ENCODE measurements at regions not wholly inside any gene's neighbourhood (a gene's known extent, or its start where the extent isn't known, plus 50 kb on each side); places are given as distances from the start of the nearest gene placed in this dataset.
"Not testable (repeated sequence)": the region's sequence is repeated elsewhere in the genome, so short reads cannot be mapped to it uniquely, and the experiment has no call there.

DNA sequence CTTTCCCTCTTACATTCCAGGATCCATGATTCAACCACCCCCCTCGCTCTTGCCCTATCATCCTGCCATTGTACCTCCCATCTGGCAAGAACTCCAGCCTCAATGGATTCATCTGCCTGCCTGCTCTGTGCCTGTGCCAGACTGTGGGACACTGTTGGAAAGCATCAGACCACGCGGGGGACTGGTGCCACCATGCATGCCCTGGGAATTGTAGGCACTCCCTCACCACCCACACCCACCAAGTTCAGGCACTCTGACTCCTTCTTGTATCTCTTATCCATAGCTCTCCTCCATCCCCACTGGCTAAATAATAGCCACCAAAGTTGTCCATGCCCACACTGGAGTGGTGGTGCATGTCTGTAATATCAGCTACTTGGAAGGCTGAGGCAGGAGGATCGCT, 143.8 kb downstream of the TPRA1 start:
- H3K9me3 ChIP-seq (ENCODE audit: control insufficient read depth, insufficient read depth, low read depth, low read length), result no peaks in the 10 kb centered on the region
- H3K36me3 ChIP-seq (ENCODE audit: control insufficient read depth, insufficient read depth, low read length), result no peaks in the 10 kb centered on the region

DNA sequence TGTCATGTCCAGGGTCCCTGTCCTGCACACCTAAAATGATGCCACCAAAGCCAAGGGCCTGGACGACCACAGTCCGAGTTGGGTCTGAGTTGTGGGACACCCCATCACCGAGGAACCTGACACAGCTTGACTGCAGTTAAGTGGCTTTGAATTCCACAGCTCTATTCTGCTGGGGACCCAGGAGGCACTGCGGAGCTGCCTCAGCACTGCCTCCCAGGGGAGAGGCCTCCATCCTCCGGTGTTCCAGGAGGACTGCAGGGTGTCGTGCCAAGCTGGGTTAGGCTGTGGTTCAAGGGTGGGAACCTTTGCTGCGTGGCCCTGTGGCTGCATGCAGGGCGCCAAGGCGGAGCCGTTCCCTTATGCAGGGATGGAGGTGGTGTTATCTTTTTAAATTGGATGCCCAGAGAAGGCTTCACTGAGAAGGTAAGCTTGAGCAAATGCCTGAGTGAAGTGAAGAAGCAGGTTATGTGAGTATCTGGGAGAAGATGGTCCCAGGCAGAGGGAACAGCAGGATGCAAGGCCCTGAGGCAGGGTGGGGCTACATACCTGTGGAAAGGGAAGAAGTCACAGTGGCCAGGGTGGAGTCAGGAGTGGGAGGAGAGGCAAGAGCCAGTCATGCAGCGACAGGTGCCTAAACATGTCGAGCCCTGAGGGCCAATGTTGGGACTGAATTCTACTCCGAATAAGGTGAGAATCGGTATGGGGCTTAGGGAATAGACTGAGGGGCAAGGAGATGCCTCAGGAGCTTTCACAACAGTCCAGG, 144.8 kb downstream of the TPRA1 start:
- no peak overlapping the region for H3K27ac ChIP-seq (ENCODE audit: low read depth, low read length)
- no peak overlapping the region for H3K4me3 ChIP-seq (ENCODE audit: low read depth, low read length)
- no peak overlapping the region for H3K9ac ChIP-seq (ENCODE audit: low read length)
- no peaks in the 10 kb centered on the region; the same call in 1 of the 2 replicates for H3K27me3 ChIP-seq (ENCODE audit: control insufficient read depth, insufficient read depth, low read length)
- no peaks in the 10 kb centered on the region for H3K9me3 ChIP-seq (ENCODE audit: control insufficient read depth, insufficient read depth, low read depth, low read length)
- H3K36me3 ChIP-seq (ENCODE audit: control insufficient read depth, insufficient read depth, low read length), result no peaks in the 10 kb centered on the region
- no peaks in the 10 kb centered on the region for H3K4me1 ChIP-seq (ENCODE audit: control insufficient read depth, insufficient read depth, low read length)

More for the DNA sequence above, 143.8 kb downstream of the TPRA1 start:
- no peak overlapping the region for H3K9ac ChIP-seq (ENCODE audit: low read length)
- H3K4me1 ChIP-seq (ENCODE audit: control insufficient read depth, insufficient read depth, low read length), result no peaks in the 10 kb centered on the region
- H3K4me3 ChIP-seq (ENCODE audit: low read depth, low read length), result no peak overlapping the region
- H3K27ac ChIP-seq (ENCODE audit: low read depth, low read length), result no peak overlapping the region
- H3K27me3 ChIP-seq (ENCODE audit: control insufficient read depth, insufficient read depth, low read length), result no peaks in the 10 kb centered on the region; the same call in 1 of the 2 replicates

DNA sequence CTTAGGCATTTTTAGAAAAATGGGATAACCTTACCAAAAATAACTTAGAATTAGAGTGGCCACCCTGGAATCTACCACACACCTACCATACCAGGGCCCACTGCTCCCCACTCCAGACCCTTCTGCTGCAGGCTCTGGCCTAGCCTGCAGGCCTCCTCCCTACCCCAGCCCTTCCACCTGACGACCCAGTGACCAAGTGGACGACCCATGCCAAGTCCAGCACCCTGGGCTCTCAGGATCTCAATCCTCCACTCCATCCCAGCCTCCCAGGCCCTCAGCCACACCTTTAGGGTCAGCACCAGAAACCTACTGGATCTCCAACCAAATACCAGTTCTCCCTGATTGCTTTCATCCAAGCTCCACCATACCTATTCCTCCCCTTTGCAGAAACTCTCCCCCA, 145.8 kb downstream of the TPRA1 start:
- Histone ChIP-seq H3K27ac (ENCODE audit: low read depth, low read length) (no peak overlapping the region), H3K9ac (ENCODE audit: low read length) (no peak overlapping the region), H3K9me3 (ENCODE audit: control insufficient read depth, insufficient read depth, low read depth, low read length) (no peaks in the 10 kb centered on the region), H3K27me3 (ENCODE audit: control insufficient read depth, insufficient read depth, low read length) (no peaks in the 10 kb centered on the region; the same call in 1 of the 2 replicates), H3K4me1 (ENCODE audit: control insufficient read depth, insufficient read depth, low read length) (no peaks in the 10 kb centered on the region), H3K36me3 (ENCODE audit: control insufficient read depth, insufficient read depth, low read length) (no peaks in the 10 kb centered on the region), H3K4me3 (ENCODE audit: low read depth, low read length) (no peak overlapping the region)

DNA sequence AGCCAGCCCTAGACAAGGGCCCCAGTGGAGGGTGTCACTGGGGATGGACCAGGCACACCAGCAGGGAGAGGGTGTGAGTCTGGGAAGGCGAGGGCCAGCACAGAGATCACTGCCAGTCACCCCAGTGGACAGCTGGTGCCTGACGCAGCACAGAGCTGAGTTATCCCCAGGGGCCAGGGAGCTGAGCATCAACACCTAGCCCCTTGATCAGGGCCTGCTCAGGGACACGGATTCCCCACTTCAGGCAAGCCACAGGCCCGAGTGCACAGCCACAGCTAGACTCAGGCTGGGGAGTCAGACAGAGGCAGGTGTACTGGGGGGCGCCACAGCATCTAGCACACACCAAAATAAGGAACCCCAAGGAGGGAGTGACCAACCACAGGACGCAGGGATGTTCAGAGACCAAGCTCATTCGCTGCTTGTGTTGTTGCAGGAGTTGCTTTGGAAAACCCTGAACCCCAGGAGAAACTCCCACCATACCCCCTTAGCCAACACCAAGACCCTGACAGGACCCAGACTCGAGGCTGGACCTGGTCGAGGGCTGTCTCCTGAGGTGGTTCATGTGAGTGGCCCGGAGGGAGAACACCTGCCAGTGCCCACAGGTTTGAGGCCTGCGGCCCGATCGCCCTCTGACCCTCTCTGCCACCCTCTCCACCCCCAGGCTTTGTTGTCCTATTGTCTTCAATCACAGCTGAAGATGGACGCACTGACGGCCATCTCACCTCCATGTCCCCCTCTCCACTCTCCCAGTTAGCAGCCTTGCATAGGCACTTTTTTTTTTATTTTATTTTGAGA, 146.8 kb downstream of the TPRA1 start:
- Histone ChIP-seq H3K9ac (ENCODE audit: low read length) (no peak overlapping the region), H3K4me3 (ENCODE audit: low read depth, low read length) (no peak overlapping the region), H3K36me3 (ENCODE audit: control insufficient read depth, insufficient read depth, low read length) (no peaks in the 10 kb centered on the region), H3K4me1 (ENCODE audit: control insufficient read depth, insufficient read depth, low read length) (no peaks in the 10 kb centered on the region), H3K27ac (ENCODE audit: low read depth, low read length) (no peak overlapping the region), H3K27me3 (ENCODE audit: control insufficient read depth, insufficient read depth, low read length) (no peaks in the 10 kb centered on the region; the same call in 1 of the 2 replicates), H3K9me3 (ENCODE audit: control insufficient read depth, insufficient read depth, low read depth, low read length) (no peaks in the 10 kb centered on the region)

DNA sequence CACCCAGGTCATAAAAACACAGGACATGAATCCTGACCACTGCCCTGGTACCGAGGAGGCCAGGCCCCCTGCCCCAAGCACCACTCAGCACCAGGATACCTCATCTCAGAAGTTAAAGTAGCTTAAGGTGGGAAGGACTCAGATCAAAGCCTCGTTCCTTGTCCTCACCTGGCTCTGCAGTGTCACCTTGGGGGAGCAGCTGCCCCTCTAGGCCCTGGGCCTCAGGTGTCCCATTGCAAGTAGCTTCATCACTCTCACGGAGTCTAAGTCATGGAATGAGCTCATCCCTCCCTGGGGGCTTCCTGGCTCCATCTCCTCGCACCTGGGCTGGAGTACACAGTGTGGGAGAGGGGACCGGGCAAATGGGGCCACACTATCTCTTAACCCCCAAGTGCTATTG, 148.0 kb downstream of the TPRA1 start:
- Histone ChIP-seq H3K9me3 (ENCODE audit: control insufficient read depth, insufficient read depth, low read depth, low read length) (no peaks in the 10 kb centered on the region), H3K9ac (ENCODE audit: low read length) (no peak overlapping the region), H3K4me3 (ENCODE audit: low read depth, low read length) (no peak overlapping the region), H3K36me3 (ENCODE audit: control insufficient read depth, insufficient read depth, low read length) (no peaks in the 10 kb centered on the region), H3K4me1 (ENCODE audit: control insufficient read depth, insufficient read depth, low read length) (peaks cover 5% of the 10 kb centered on the region; the same call in 1 of the 2 replicates), H3K27me3 (ENCODE audit: control insufficient read depth, insufficient read depth, low read length) (no peaks in the 10 kb centered on the region), H3K27ac (ENCODE audit: low read depth, low read length) (no peak overlapping the region)

DNA sequence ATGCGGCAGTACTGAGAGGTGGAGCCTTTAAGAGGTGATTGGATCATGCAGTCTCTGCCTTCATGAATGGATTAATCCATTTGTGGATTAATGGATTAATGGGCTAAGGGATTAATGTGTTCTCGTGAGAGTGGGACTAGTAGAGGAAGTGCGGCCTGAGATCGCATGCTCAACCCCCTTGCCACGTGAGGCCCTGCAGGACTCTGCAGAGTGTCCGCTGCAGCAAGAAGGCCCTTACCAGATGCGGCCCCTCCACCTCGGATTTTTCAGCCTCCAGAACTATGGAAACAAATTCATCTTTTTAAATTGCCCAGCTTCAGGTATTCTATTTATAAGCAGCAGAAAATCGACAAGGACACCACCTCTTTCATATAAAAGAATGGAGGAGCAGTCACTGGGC, 148.8 kb downstream of the TPRA1 start:
- H3K9me3 ChIP-seq (ENCODE audit: control insufficient read depth, insufficient read depth, low read depth, low read length), result no peaks in the 10 kb centered on the region
- H3K4me3 ChIP-seq (ENCODE audit: low read depth, low read length), result no peak overlapping the region
- no peak overlapping the region for H3K27ac ChIP-seq (ENCODE audit: low read depth, low read length)
- no peaks in the 10 kb centered on the region for H3K27me3 ChIP-seq (ENCODE audit: control insufficient read depth, insufficient read depth, low read length)
- peaks cover 5% of the 10 kb centered on the region; the same call in 1 of the 2 replicates for H3K4me1 ChIP-seq (ENCODE audit: control insufficient read depth, insufficient read depth, low read length)
- no peaks in the 10 kb centered on the region for H3K36me3 ChIP-seq (ENCODE audit: control insufficient read depth, insufficient read depth, low read length)
- H3K9ac ChIP-seq (ENCODE audit: low read length), result no peak overlapping the region

DNA sequence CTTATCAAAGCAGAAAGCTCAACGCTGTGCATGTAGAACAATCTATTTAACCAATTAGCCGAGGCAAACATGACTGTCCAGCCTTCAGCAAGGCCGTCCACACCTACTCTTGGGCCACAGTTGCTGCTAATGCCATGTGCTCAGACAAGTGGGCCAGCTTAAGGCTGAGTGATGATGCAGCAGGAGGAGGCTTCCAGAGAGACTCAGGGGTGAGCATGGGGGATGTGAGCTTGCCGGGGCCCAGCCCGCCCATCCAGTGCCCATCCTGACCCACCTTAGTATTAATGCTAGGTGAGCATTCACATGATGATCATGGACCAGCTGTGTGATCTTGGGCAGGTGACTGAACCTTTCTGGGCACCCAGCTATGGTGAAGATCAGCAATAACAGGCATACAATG, 150.1 kb downstream of the TPRA1 start:
- Histone ChIP-seq H3K27ac (ENCODE audit: low read depth, low read length) (no peak overlapping the region), H3K36me3 (ENCODE audit: control insufficient read depth, insufficient read depth, low read length) (no peaks in the 10 kb centered on the region), H3K9ac (ENCODE audit: low read length) (no peak overlapping the region), H3K4me1 (ENCODE audit: control insufficient read depth, insufficient read depth, low read length) (peaks cover 5% of the 10 kb centered on the region; the same call in 1 of the 2 replicates), H3K27me3 (ENCODE audit: control insufficient read depth, insufficient read depth, low read length) (no peaks in the 10 kb centered on the region), H3K9me3 (ENCODE audit: control insufficient read depth, insufficient read depth, low read depth, low read length) (no peaks in the 10 kb centered on the region), H3K4me3 (ENCODE audit: low read depth, low read length) (no peak overlapping the region)

DNA sequence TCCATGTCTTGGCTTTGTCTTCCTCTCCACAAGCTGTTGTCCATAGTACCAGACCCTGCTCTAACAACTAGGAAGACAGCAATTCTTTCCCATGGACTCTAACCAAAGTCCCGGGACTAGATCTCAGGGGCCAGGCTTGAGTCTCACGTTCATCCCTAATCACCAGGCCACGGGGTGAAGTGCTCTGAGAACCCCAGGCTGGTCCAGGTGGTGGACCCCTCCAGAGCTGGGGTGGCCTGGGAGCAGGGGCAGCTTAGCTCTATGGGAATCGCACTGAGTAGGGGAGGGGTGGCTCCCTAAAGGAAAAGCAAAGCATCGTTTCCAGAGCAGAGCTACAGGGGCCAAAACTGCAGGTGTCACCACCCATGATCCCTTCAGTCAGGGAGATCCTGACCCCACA, 150.9 kb downstream of the TPRA1 start:
- no peak overlapping the region for H3K27ac ChIP-seq (ENCODE audit: low read depth, low read length)
- H3K36me3 ChIP-seq (ENCODE audit: control insufficient read depth, insufficient read depth, low read length), result no peaks in the 10 kb centered on the region
- H3K4me1 ChIP-seq (ENCODE audit: control insufficient read depth, insufficient read depth, low read length), result peaks cover 5% of the 10 kb centered on the region; the same call in 1 of the 2 replicates
- H3K27me3 ChIP-seq (ENCODE audit: control insufficient read depth, insufficient read depth, low read length), result no peaks in the 10 kb centered on the region
- no peak overlapping the region for H3K9ac ChIP-seq (ENCODE audit: low read length)
- no peaks in the 10 kb centered on the region for H3K9me3 ChIP-seq (ENCODE audit: control insufficient read depth, insufficient read depth, low read depth, low read length)
- H3K4me3 ChIP-seq (ENCODE audit: low read depth, low read length), result no peak overlapping the region

DNA sequence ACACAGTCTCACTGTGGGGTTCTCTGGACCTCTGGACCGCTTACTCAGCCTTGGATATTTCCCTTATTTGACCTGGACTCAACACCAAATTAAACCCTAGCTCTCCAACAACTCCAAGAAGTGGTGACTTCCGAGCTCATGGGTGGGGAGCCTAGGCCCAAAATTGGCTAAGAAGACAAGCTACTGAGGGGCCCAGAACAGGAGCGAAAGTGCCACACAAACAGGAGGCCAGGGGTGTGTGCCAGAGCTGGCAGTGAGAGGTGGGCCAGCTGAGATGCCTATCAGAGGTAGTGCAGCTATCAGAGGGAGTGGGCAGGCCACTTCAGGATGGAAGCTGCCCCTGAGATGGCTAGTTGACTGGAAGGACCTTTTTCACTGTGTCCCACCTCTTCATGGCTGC, 151.1 kb upstream of the PRR20G start:
- H3K36me3 ChIP-seq (ENCODE audit: control insufficient read depth, insufficient read depth, low read length), result no peaks in the 10 kb centered on the region
- H3K27ac ChIP-seq (ENCODE audit: low read depth, low read length), result no peak overlapping the region
- no peaks in the 10 kb centered on the region for H3K27me3 ChIP-seq (ENCODE audit: control insufficient read depth, insufficient read depth, low read length)
- no peaks in the 10 kb centered on the region for H3K9me3 ChIP-seq (ENCODE audit: control insufficient read depth, insufficient read depth, low read depth, low read length)
- H3K4me1 ChIP-seq (ENCODE audit: control insufficient read depth, insufficient read depth, low read length), result peaks cover 5% of the 10 kb centered on the region; the same call in 1 of the 2 replicates
- H3K9ac ChIP-seq (ENCODE audit: low read length), result no peak overlapping the region
- no peak overlapping the region for H3K4me3 ChIP-seq (ENCODE audit: low read depth, low read length)

DNA sequence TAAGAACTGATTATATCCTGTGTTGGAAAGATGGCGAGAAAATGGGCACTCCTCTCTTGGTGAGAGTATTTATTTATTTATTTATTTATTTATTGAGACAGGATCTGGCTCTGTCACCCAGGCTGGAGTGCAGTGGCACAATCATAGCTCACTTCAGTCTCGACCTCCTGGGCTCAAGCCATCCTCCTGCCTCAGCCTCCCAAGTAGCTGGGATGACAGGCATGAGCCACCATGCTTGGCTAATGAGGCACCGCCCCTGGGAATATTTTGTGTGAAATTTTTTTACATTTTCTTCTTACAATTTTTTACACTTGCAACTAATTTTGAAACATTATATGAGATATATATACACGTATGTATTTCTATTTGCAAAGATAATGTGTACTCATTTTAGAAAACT, 150.5 kb upstream of the PRR20G start:
- peaks cover 5% of the 10 kb centered on the region; the same call in 1 of the 2 replicates for H3K4me1 ChIP-seq (ENCODE audit: control insufficient read depth, insufficient read depth, low read length)
- H3K9me3 ChIP-seq (ENCODE audit: control insufficient read depth, insufficient read depth, low read depth, low read length), result no peaks in the 10 kb centered on the region
- no peaks in the 10 kb centered on the region for H3K27me3 ChIP-seq (ENCODE audit: control insufficient read depth, insufficient read depth, low read length)
- H3K9ac ChIP-seq (ENCODE audit: low read length), result no peak overlapping the region
- H3K27ac ChIP-seq (ENCODE audit: low read depth, low read length), result no peak overlapping the region
- no peak overlapping the region for H3K4me3 ChIP-seq (ENCODE audit: low read depth, low read length)
- H3K36me3 ChIP-seq (ENCODE audit: control insufficient read depth, insufficient read depth, low read length), result no peaks in the 10 kb centered on the region

DNA sequence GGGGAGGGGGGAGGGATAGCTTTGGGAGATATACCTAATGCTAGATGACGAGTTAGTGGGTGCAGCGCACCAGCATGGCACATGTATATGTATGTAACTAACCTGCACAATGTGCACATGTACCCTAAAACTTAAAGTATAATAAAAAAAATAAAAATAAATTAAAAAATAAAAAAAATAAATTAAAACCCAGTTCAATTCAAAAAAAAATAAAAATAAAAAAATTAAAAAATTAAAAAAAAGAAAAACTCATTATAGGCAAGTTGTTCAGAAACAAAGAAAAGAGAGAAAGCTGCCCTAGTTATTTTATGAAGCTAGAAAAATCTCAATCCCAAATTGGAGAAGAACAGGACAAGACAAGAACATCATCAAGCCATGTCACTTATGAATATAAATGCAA, 147.5 kb upstream of the PRR20G start:
- not testable (repeated sequence) for H3K4me1 ChIP-seq (ENCODE audit: control insufficient read depth, insufficient read depth, low read length); H3K9ac ChIP-seq (ENCODE audit: low read length); H3K4me3 ChIP-seq (ENCODE audit: low read depth, low read length); H3K27me3 ChIP-seq (ENCODE audit: control insufficient read depth, insufficient read depth, low read length); H3K27ac ChIP-seq (ENCODE audit: low read depth, low read length); H3K36me3 ChIP-seq (ENCODE audit: control insufficient read depth, insufficient read depth, low read length); H3K9me3 ChIP-seq (ENCODE audit: control insufficient read depth, insufficient read depth, low read depth, low read length)

Measured in HUES6 (cell line).